ENCODE measurements at regions not wholly inside any gene's neighbourhood (a gene's known extent, or its start where the extent isn't known, plus 50 kb on each side); places are given as distances from the start of the nearest gene placed in this dataset.

DNA sequence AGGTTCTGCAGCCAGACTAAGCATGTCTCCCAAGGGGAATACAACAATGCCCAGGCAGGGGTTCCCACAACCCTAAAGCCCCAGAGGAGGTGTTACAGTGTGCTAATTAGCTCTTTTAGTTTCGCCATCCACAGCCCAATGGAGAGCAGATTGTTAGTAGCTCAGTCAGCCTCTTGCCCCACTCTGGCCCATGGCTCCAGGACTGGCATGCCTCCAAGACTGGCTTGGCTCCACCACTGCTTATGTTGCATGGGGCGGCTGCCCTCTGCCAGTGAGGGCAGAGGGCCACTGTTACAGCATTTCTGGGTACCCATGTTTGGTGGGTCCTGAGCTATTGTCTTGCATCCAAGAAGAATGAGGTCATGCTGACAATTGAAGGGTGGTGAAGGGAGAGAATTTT, 231.1 kb upstream of the MDFIC2 start:
- no peak overlapping the region for H3K4me3 ChIP-seq (replicated peaks in 1 of 2; ENCODE audit: low read depth in 1 of 2, low read length in 2 of 2)
- no peaks in the 10 kb centered on the region for H3K79me2 ChIP-seq (ENCODE audit: insufficient read depth, low read length)
- TF ChIP-seq POLR2AphosphoS5 (IDR thresholded peaks at IDR 0.05; ENCODE audit: low read depth, low read length) (no peak), JUND (IDR thresholded peaks at IDR 0.05) (no peak), ZNF274 (IDR thresholded peaks at IDR 0.05; ENCODE audit: low read depth, low read length) (no peak), POLR2A (IDR thresholded peaks at IDR 0.05; ENCODE audit: borderline replicate concordance, extremely low read depth, insufficient read depth, insufficient read length) (no peak), CBX3 (IDR thresholded peaks at IDR 0.05; ENCODE audit: low read depth) (no peak)
- TF ChIP-seq, protein P1, sequence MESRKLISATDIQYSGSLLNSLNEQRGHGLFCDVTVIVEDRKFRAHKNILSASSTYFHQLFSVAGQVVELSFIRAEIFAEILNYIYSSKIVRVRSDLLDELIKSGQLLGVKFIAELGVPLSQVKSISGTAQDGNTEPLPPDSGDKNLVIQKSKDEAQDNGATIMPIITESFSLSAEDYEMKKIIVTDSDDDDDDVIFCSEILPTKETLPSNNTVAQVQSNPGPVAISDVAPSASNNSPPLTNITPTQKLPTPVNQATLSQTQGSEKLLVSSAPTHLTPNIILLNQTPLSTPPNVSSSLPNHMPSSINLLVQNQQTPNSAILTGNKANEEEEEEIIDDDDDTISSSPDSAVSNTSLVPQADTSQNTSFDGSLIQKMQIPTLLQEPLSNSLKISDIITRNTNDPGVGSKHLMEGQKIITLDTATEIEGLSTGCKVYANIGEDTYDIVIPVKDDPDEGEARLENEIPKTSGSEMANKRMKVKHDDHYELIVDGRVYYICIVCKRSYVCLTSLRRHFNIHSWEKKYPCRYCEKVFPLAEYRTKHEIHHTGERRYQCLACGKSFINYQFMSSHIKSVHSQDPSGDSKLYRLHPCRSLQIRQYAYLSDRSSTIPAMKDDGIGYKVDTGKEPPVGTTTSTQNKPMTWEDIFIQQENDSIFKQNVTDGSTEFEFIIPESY (IDR thresholded peaks at IDR 0.05; ENCODE audit: extremely low read depth, insufficient replicate concordance, low read length), result no peak
- intact Hi-C loops (cut with micrococcal nuclease), result no loop called here
- DNase-seq (ENCODE audit: low read depth, low spot score) (no peak), ATAC-seq (no peak)
- POLR2A ChIA-PET, result no interaction called here
- H3K4me2 ChIP-seq (ENCODE audit: low read length), result no peak overlapping the region
- no peaks in the 10 kb centered on the region for H3K9me3 ChIP-seq (ENCODE audit: control insufficient read depth in 1 of 2, insufficient read depth in 1 of 2, low read depth in 1 of 2, low read length in 2 of 2)
- no peaks in the 10 kb centered on the region for H3K9me2 ChIP-seq (ENCODE audit: insufficient read depth)
- no peaks in the 10 kb centered on the region for H3K36me3 ChIP-seq (ENCODE audit: control insufficient read depth in 1 of 2, insufficient read depth in 2 of 2, low read length in 2 of 2)
- BruUV-seq (replicated peaks), result no TSS peak
- H3K9ac ChIP-seq (ENCODE audit: low read length), result no peak overlapping the region
- no peak overlapping the region for H3K27ac ChIP-seq (ENCODE audit: low read depth, low read length)
- RAD21 ChIA-PET (ENCODE audit: low non-redundant PET in 1 of 2, low total read pairs in 2 of 2, uncharacterized antibody in 2 of 2, unreplicated experiment in 2 of 2), result no interaction called here
- H4K20me1 ChIP-seq (ENCODE audit: insufficient read depth), result no peaks in the 10 kb centered on the region
- H2AFZ ChIP-seq (ENCODE audit: low read depth, low read length, poor library complexity, severe bottlenecking), result no peak overlapping the region
- CTCF ChIA-PET, result no interaction called here
- H3K27me3 ChIP-seq (ENCODE audit: insufficient read depth, low read length), result no peaks in the 10 kb centered on the region
- H3K4me1 ChIP-seq (ENCODE audit: control insufficient read depth in 1 of 2, insufficient read depth in 2 of 2, low read length in 2 of 2), result no peaks in the 10 kb centered on the region

DNA sequence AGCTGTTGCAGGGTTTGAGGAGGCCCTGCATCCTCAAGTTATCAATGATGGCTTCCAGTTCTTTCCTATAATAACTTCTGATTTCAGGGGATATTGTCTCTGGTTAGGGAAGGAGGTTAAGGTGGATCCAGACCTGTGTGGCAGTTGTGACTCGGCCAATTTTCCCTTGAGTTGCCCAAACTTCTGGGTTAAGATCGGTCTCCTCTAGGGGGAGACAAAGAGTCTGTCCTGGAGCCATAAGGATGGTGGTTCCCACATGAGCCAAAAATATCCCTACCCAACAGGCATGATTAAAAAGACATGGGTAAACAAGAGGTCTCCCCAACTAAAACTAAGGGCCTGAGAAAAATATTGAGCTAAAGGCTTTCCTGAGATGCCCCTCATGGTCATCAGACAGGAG, 227.5 kb upstream of the MDFIC2 start:
- no peak for ATAC-seq
- RAD21 ChIA-PET (ENCODE audit: low non-redundant PET in 1 of 2, low total read pairs in 2 of 2, uncharacterized antibody in 2 of 2, unreplicated experiment in 2 of 2), result no interaction called here
- no peaks in the 10 kb centered on the region for H3K36me3 ChIP-seq (ENCODE audit: control insufficient read depth in 1 of 2, insufficient read depth in 2 of 2, low read length in 2 of 2)

More for the DNA sequence above, 227.5 kb upstream of the MDFIC2 start:
- no peaks in the 10 kb centered on the region for H3K79me2 ChIP-seq (ENCODE audit: insufficient read depth, low read length)
- no peaks in the 10 kb centered on the region for H4K20me1 ChIP-seq (ENCODE audit: insufficient read depth)
- H3K27me3 ChIP-seq (ENCODE audit: insufficient read depth, low read length), result no peaks in the 10 kb centered on the region
- intact Hi-C loops (cut with micrococcal nuclease), result no loop called here
- no peak overlapping the region for H3K4me2 ChIP-seq (ENCODE audit: low read length)
- H3K9me3 ChIP-seq (ENCODE audit: control insufficient read depth in 1 of 2, insufficient read depth in 1 of 2, low read depth in 1 of 2, low read length in 2 of 2), result no peaks in the 10 kb centered on the region
- H2AFZ ChIP-seq (ENCODE audit: low read depth, low read length, poor library complexity, severe bottlenecking), result no peak overlapping the region
- ChIA-PET CTCF (no interaction called here), POLR2A (no interaction called here)
- no peaks in the 10 kb centered on the region for H3K4me1 ChIP-seq (ENCODE audit: control insufficient read depth in 1 of 2, insufficient read depth in 2 of 2, low read length in 2 of 2)
- TF ChIP-seq, protein P2, sequence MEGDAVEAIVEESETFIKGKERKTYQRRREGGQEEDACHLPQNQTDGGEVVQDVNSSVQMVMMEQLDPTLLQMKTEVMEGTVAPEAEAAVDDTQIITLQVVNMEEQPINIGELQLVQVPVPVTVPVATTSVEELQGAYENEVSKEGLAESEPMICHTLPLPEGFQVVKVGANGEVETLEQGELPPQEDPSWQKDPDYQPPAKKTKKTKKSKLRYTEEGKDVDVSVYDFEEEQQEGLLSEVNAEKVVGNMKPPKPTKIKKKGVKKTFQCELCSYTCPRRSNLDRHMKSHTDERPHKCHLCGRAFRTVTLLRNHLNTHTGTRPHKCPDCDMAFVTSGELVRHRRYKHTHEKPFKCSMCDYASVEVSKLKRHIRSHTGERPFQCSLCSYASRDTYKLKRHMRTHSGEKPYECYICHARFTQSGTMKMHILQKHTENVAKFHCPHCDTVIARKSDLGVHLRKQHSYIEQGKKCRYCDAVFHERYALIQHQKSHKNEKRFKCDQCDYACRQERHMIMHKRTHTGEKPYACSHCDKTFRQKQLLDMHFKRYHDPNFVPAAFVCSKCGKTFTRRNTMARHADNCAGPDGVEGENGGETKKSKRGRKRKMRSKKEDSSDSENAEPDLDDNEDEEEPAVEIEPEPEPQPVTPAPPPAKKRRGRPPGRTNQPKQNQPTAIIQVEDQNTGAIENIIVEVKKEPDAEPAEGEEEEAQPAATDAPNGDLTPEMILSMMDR (IDR thresholded peaks at IDR 0.05 in 2 of 3, conservative IDR thresholded peaks at IDR 0.05 in 1 of 3; ENCODE audit: borderline replicate concordance in 1 of 3, insufficient read depth in 1 of 3, low read depth in 2 of 3, low read length in 2 of 3), result peak in 2 of 3 experiments; percentile 28 to 42; a peak in 3 of 6 replicates
- TF ChIP-seq FOSL1 (IDR thresholded peaks at IDR 0.05; ENCODE audit: low read depth) (no peak), RAD21 (IDR thresholded peaks at IDR 0.05; ENCODE audit: low read depth) (peak; percentile 13; the same call in 1 of the 2 replicates)
- no peak overlapping the region for H3K4me3 ChIP-seq (replicated peaks in 1 of 2; ENCODE audit: low read depth in 1 of 2, low read length in 2 of 2)
- BruUV-seq (replicated peaks), result no TSS peak
- H3K9me2 ChIP-seq (ENCODE audit: insufficient read depth), result no peaks in the 10 kb centered on the region
- no peak overlapping the region for H3K9ac ChIP-seq (ENCODE audit: low read length)
- DNase-seq (ENCODE audit: low read depth, low spot score), result no peak
- no peak overlapping the region for H3K27ac ChIP-seq (ENCODE audit: low read depth, low read length)
